ENCODE measurements at regions not wholly inside any gene's neighbourhood (a gene's known extent, or its start where the extent isn't known, plus 50 kb on each side); places are given as distances from the start of the nearest gene placed in this dataset.
"Not testable (repeated sequence)": the region's sequence is repeated elsewhere in the genome, so short reads cannot be mapped to it uniquely, and the experiment has no call there.

GRCh38 chr13:31385540-31385939, 185.8 kb downstream of the B3GLCT start:
- Histone ChIP-seq H3K36me3 (ENCODE audit: control insufficient read depth, insufficient read depth, low read length) (no peaks in the 10 kb centered on the region), H3K9ac (ENCODE audit: low read depth, low read length) (no peak overlapping the region), H3K27me3 (ENCODE audit: control insufficient read depth, insufficient read depth, low read length) (no peaks in the 10 kb centered on the region), H3K9me3 (ENCODE audit: control insufficient read depth, insufficient read depth, low read length) (no peaks in the 10 kb centered on the region), H3K4me3 (ENCODE audit: low read depth, low read length) (no peak overlapping the region), H3K4me1 (ENCODE audit: control insufficient read depth, insufficient read depth, low read length) (no peaks in the 10 kb centered on the region)

GRCh38 chr13:31394506-31394905, 194.7 kb downstream of the B3GLCT start:
- Histone ChIP-seq H3K9ac (ENCODE audit: low read depth, low read length) (no peak overlapping the region), H3K27me3 (ENCODE audit: control insufficient read depth, insufficient read depth, low read length) (no peaks in the 10 kb centered on the region), H3K4me1 (ENCODE audit: control insufficient read depth, insufficient read depth, low read length) (no peaks in the 10 kb centered on the region), H3K9me3 (ENCODE audit: control insufficient read depth, insufficient read depth, low read length) (no peaks in the 10 kb centered on the region), H3K36me3 (ENCODE audit: control insufficient read depth, insufficient read depth, low read length) (no peaks in the 10 kb centered on the region), H3K4me3 (ENCODE audit: low read depth, low read length) (no peak overlapping the region)

DNA sequence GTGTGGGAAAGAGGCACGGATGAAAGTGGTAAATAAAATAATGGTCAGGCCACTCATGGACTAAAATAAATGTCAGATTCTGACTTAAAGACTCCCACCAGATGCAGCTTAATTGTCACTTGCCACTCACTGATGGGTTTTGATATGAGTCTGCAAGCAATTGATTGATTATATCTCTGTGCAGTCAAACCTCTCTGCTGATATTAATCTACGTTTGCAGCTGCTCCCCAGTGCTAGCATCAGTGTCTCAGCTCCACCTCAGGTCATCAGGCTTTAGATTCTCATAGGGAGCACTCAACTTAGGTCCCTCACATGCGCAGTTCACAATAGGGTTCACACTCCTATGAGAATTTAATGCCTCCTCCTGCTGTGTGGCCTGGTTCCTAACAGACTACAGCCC, 195.3 kb downstream of the B3GLCT start:
- no peaks in the 10 kb centered on the region for H3K27me3 ChIP-seq (ENCODE audit: control insufficient read depth, insufficient read depth, low read length)
- H3K9ac ChIP-seq (ENCODE audit: low read depth, low read length): no peak overlapping the region
- no peaks in the 10 kb centered on the region for H3K9me3 ChIP-seq (ENCODE audit: control insufficient read depth, insufficient read depth, low read length)
- no peaks in the 10 kb centered on the region for H3K36me3 ChIP-seq (ENCODE audit: control insufficient read depth, insufficient read depth, low read length)
- no peak overlapping the region for H3K4me3 ChIP-seq (ENCODE audit: low read depth, low read length)
- H3K4me1 ChIP-seq (ENCODE audit: control insufficient read depth, insufficient read depth, low read length): no peaks in the 10 kb centered on the region

DNA sequence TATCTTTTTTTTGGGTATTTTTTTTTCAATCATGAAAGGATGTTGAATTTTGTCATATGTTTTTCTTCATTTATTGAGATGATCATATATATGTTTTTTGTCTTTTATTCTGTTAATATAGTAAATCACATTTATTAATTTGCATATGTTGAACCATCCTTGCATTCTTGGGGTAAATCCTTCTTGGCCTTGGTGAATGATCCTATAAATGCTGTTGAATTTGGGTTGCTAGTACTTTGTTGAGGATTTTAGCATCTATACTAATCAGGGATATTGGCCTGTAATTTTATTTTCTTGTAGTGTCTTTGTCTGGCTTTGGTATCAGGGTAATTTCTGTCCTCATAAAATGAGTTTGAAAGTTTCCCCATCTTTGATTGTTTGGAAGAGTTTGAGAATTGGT, 199.9 kb downstream of the B3GLCT start:
- Histone ChIP-seq H3K36me3 (ENCODE audit: control insufficient read depth, insufficient read depth, low read length) (no peaks in the 10 kb centered on the region), H3K9me3 (ENCODE audit: control insufficient read depth, insufficient read depth, low read length) (no peaks in the 10 kb centered on the region), H3K9ac (ENCODE audit: low read depth, low read length) (no peak overlapping the region), H3K4me3 (ENCODE audit: low read depth, low read length) (no peak overlapping the region), H3K27me3 (ENCODE audit: control insufficient read depth, insufficient read depth, low read length) (no peaks in the 10 kb centered on the region), H3K4me1 (ENCODE audit: control insufficient read depth, insufficient read depth, low read length) (no peaks in the 10 kb centered on the region)

DNA sequence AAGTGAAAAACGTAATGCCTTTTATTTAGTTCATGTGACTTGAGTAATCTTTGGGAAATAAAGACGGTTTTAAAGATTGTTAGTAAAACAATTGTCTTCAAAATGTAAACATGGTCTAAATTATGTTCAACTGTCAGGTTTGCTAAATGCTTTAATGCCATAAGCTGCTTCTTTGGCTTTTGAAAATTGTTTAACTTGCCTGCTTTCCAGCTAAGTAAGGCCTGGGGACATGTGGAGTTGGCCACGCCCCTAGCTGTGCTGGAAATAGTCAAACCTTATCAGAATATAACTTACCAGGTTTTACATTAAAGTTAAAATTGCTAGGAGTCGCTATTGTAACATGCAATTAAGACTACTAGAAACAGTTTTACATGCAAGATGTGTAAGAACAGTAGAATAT, 203.9 kb downstream of the B3GLCT start:
- not testable (repeated sequence) for H3K9me3 ChIP-seq (ENCODE audit: control insufficient read depth, insufficient read depth, low read length); H3K4me3 ChIP-seq (ENCODE audit: low read depth, low read length); H3K4me1 ChIP-seq (ENCODE audit: control insufficient read depth, insufficient read depth, low read length); H3K27me3 ChIP-seq (ENCODE audit: control insufficient read depth, insufficient read depth, low read length); H3K36me3 ChIP-seq (ENCODE audit: control insufficient read depth, insufficient read depth, low read length); H3K9ac ChIP-seq (ENCODE audit: low read depth, low read length)

DNA sequence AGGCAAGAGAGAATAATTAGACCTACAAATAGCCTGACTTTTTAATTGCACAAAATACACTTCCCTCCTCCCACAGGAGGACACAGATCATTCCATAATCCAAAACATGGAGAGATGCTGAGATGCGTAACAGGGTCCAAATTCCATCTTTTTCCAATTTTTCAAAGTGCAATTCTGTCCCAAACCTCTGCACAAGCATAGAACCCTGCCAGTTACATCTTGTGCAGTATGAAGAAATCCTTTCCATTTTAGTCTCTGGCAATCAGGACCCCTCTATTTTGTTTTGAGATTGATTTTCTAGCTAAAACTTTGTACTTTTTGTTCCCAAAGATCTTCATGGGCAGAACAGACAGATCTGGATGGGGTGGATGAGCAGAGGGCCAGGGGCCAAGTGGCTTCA, 209.2 kb downstream of the B3GLCT start:
- no peaks in the 10 kb centered on the region for H3K9me3 ChIP-seq (ENCODE audit: control insufficient read depth, insufficient read depth, low read length)
- no peaks in the 10 kb centered on the region for H3K27me3 ChIP-seq (ENCODE audit: control insufficient read depth, insufficient read depth, low read length)

GRCh38 chr13:31409678-31410356, 210.0 kb downstream of the B3GLCT start:
- Histone ChIP-seq H3K9me3 (ENCODE audit: control insufficient read depth, insufficient read depth, low read length) (no peaks in the 10 kb centered on the region), H3K9ac (ENCODE audit: low read depth, low read length) (no peak overlapping the region), H3K27me3 (ENCODE audit: control insufficient read depth, insufficient read depth, low read length) (no peaks in the 10 kb centered on the region), H3K4me1 (ENCODE audit: control insufficient read depth, insufficient read depth, low read length) (no peaks in the 10 kb centered on the region), H3K4me3 (ENCODE audit: low read depth, low read length) (no peak overlapping the region), H3K36me3 (ENCODE audit: control insufficient read depth, insufficient read depth, low read length) (no peaks in the 10 kb centered on the region)

More for the DNA sequence above, 209.2 kb downstream of the B3GLCT start:
- Histone ChIP-seq H3K4me3 (ENCODE audit: low read depth, low read length) (no peak overlapping the region), H3K36me3 (ENCODE audit: control insufficient read depth, insufficient read depth, low read length) (no peaks in the 10 kb centered on the region), H3K4me1 (ENCODE audit: control insufficient read depth, insufficient read depth, low read length) (no peaks in the 10 kb centered on the region), H3K9ac (ENCODE audit: low read depth, low read length) (no peak overlapping the region)

GRCh38 chr13:31413516-31413915, 213.7 kb downstream of the B3GLCT start:
- no peaks in the 10 kb centered on the region for H3K9me3 ChIP-seq (ENCODE audit: control insufficient read depth, insufficient read depth, low read length)
- no peak overlapping the region for H3K9ac ChIP-seq (ENCODE audit: low read depth, low read length)
- no peaks in the 10 kb centered on the region for H3K36me3 ChIP-seq (ENCODE audit: control insufficient read depth, insufficient read depth, low read length)
- no peaks in the 10 kb centered on the region for H3K4me1 ChIP-seq (ENCODE audit: control insufficient read depth, insufficient read depth, low read length)
- no peak overlapping the region for H3K4me3 ChIP-seq (ENCODE audit: low read depth, low read length)
- no peaks in the 10 kb centered on the region for H3K27me3 ChIP-seq (ENCODE audit: control insufficient read depth, insufficient read depth, low read length)

DNA sequence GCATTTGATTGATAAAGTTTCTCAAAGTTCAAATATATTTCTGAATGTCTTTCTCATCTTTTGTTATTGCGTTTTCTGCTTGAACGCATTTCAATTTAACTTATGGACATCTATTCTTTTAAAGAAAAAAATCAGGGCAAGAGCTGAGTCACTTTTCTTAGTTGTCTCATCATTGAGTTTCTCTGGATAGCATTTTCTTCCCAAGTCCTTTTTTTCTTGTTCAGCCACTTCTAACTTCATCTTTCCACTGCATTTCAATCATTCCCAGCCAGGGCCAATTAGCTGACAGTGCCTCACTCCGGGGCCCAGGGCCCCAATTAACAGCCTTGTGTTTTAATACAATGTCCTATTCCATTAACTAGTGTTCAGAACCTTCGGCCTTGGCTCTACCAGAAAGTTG, 216.3 kb downstream of the B3GLCT start:
- Histone ChIP-seq H3K4me3 (ENCODE audit: low read depth, low read length) (no peak overlapping the region), H3K4me1 (ENCODE audit: control insufficient read depth, insufficient read depth, low read length) (no peaks in the 10 kb centered on the region), H3K36me3 (ENCODE audit: control insufficient read depth, insufficient read depth, low read length) (no peaks in the 10 kb centered on the region), H3K9ac (ENCODE audit: low read depth, low read length) (no peak overlapping the region), H3K27me3 (ENCODE audit: control insufficient read depth, insufficient read depth, low read length) (no peaks in the 10 kb centered on the region), H3K9me3 (ENCODE audit: control insufficient read depth, insufficient read depth, low read length) (no peaks in the 10 kb centered on the region)

- Histone ChIP-seq H3K9ac (ENCODE audit: low read depth, low read length) (no peak overlapping the region), H3K4me1 (ENCODE audit: control insufficient read depth, insufficient read depth, low read length) (no peaks in the 10 kb centered on the region), H3K4me3 (ENCODE audit: low read depth, low read length) (no peak overlapping the region), H3K36me3 (ENCODE audit: control insufficient read depth, insufficient read depth, low read length) (no peaks in the 10 kb centered on the region), H3K9me3 (ENCODE audit: control insufficient read depth, insufficient read depth, low read length) (no peaks in the 10 kb centered on the region), H3K27me3 (ENCODE audit: control insufficient read depth, insufficient read depth, low read length) (no peaks in the 10 kb centered on the region)
These were observed 218.4 kb downstream of the B3GLCT start for GRCh38 chr13:31418186-31418585.

DNA sequence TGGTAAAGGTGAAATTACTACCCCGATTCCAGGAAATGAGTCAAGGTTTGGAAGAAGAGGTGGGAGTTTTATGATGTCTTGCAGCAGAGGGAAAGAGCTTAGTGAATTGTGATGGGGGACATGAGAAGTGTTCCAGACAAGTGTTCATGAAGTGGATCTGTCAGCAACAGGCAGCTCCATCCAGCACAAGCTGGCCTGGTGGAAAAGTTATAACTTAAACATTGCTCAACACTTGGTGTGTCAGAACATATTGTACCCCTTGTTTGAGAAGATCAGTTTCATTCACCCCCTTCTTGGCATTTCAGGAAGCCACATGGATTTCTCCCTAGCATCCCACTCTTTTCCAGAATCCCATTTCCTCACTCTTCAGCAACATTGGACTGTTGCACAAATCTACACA, 222.0 kb downstream of the B3GLCT start:
- H3K4me1 ChIP-seq (ENCODE audit: control insufficient read depth, insufficient read depth, low read length): no peaks in the 10 kb centered on the region
- no peaks in the 10 kb centered on the region for H3K36me3 ChIP-seq (ENCODE audit: control insufficient read depth, insufficient read depth, low read length)
- no peak overlapping the region for H3K4me3 ChIP-seq (ENCODE audit: low read depth, low read length)
- no peaks in the 10 kb centered on the region for H3K27me3 ChIP-seq (ENCODE audit: control insufficient read depth, insufficient read depth, low read length)
- H3K9ac ChIP-seq (ENCODE audit: low read depth, low read length): no peak overlapping the region
- no peaks in the 10 kb centered on the region for H3K9me3 ChIP-seq (ENCODE audit: control insufficient read depth, insufficient read depth, low read length)

GRCh38 chr13:31424130-31424729, 224.5 kb downstream of the B3GLCT start:
- Histone ChIP-seq H3K9ac (ENCODE audit: low read depth, low read length) (no peak overlapping the region), H3K4me3 (ENCODE audit: low read depth, low read length) (no peak overlapping the region), H3K36me3 (ENCODE audit: control insufficient read depth, insufficient read depth, low read length) (no peaks in the 10 kb centered on the region), H3K4me1 (ENCODE audit: control insufficient read depth, insufficient read depth, low read length) (no peaks in the 10 kb centered on the region), H3K27me3 (ENCODE audit: control insufficient read depth, insufficient read depth, low read length) (no peaks in the 10 kb centered on the region), H3K9me3 (ENCODE audit: control insufficient read depth, insufficient read depth, low read length) (no peaks in the 10 kb centered on the region)
